OCI-LY7 (cell line): ENCODE measurements at regions not wholly inside any gene's neighbourhood (a gene's known extent, or its start where the extent isn't known, plus 50 kb on each side); places are given as distances from the start of the nearest gene placed in this dataset.

Experiments used
- BruUV-seq: library from RNA; stranded (reverse); fragments of 400-500 nt; replicated peaks from 2 replicates; lab custom pipeline; 2021; lab: Mats Ljungman, UMichigan
- CTCF ChIA-PET: fragments of 300-600 bp; sonication (Branson Sonifier 250); formaldehyde crosslinking; loops from one replicate; lab custom pipeline; 2022; ENCODE audit warnings: antibody characterized with exemption; ENCODE audit not compliant: unreplicated experiment; lab: Charles Lee
- POLR2A ChIA-PET: fragments of 300-600 bp; sonication (Branson Sonifier 250); formaldehyde crosslinking; loops from one replicate; lab custom pipeline; 2022; ENCODE audit warnings: antibody characterized with exemption; lab: Charles Lee
- DNase-seq: peaks from one replicate; pipeline ENCODE4 v3.0.0-alpha.2; 2015; ENCODE audit warnings: low spot score
- H2AFZ ChIP-seq: fragments of 200-600 bp; sonication (generic), shearing (Covaris generic); 2 replicates; pipeline ENCODE4 v1.6.1; 2014; ENCODE audit warnings: mild to moderate bottlenecking, antibody characterized with exemption, low read length, moderate library complexity
- H3K27ac ChIP-seq: fragments of 200-600 bp; sonication (generic); 2 replicates; pipeline ENCODE4 v1.5.1; 2014; ENCODE audit warnings: mixed run types, low read depth, mild to moderate bottlenecking, moderate library complexity, low read length, inconsistent platforms; ENCODE audit not compliant: poor library complexity, severe bottlenecking
- H3K36me3 ChIP-seq: fragments of 200-600 bp; sonication (generic); 2 replicates; pipeline ENCODE4 v1.6.1; 2014; ENCODE audit warnings: mild to moderate bottlenecking, antibody characterized with exemption, low read length, moderate library complexity, mixed read lengths; ENCODE audit not compliant: insufficient read depth
- H3K4me1 ChIP-seq: fragments of 200-600 bp; sonication (generic); 2 replicates; pipeline ENCODE4 v1.5.1; 2014; ENCODE audit warnings: mild to moderate bottlenecking, low read length; ENCODE audit not compliant: insufficient read depth, poor library complexity, severe bottlenecking
- H3K4me2 ChIP-seq: fragments of 200-600 bp; sonication (generic); 2 replicates; pipeline ENCODE4 v1.6.1; 2014; ENCODE audit warnings: mild to moderate bottlenecking, low read length
- H3K4me3 ChIP-seq: fragments of 200-600 bp; sonication (generic); 2 replicates; pipeline ENCODE4 v1.5.1; 2014; ENCODE audit warnings: mild to moderate bottlenecking, low read depth, low read length; ENCODE audit not compliant: poor library complexity, severe bottlenecking
- H3K79me2 ChIP-seq: fragments of 200-600 bp; sonication (generic); 2 replicates; pipeline ENCODE4 v1.6.1; 2016; ENCODE audit warnings: low read depth, mild to moderate bottlenecking, low read length, moderate library complexity, mixed read lengths; ENCODE audit not compliant: insufficient read depth
- H3K9me2 ChIP-seq: fragments of 200-600 bp; sonication (generic); 2 replicates; pipeline ENCODE4 v1.6.1; 2016; ENCODE audit warnings: mild to moderate bottlenecking, low read length, mixed read lengths; ENCODE audit not compliant: insufficient read depth
- H3K9me3 ChIP-seq: fragments of 200-600 bp; sonication (generic); 2 replicates; pipeline ENCODE4 v1.6.1; 2014; ENCODE audit warnings: mild to moderate bottlenecking, mixed run types, low read length, mixed read lengths
- H4K20me1 ChIP-seq: fragments of 200-600 bp; sonication (generic); 2 replicates; pipeline ENCODE4 v1.6.1; 2014; ENCODE audit warnings: mild to moderate bottlenecking, antibody characterized with exemption, low read length, moderate library complexity, mixed read lengths; ENCODE audit not compliant: insufficient read depth
- CTCF ChIP-seq: fragments of 200-600 bp; sonication (generic); conservative IDR thresholded peaks from 2 replicates; pipeline ENCODE4 v1.5.1; 2014; ENCODE audit warnings: mild to moderate bottlenecking, antibody characterized with exemption, low read length, moderate library complexity, mixed read lengths
- EZH2phosphoT487 ChIP-seq: fragments of 200-600 bp; sonication (generic); IDR thresholded peaks from 2 replicates; pipeline ENCODE4 v1.6.1; 2018; ENCODE audit warnings: low read depth, borderline replicate concordance, mild to moderate bottlenecking, mixed run types, antibody characterized with exemption, low read length, moderate library complexity, mixed read lengths
- intact Hi-C: fragments of 100-400 bp; cut with micrococcal nuclease; formaldehyde crosslinking; loops from one replicate; pipeline ENCODE4 v1.10.0; 2022; ENCODE audit not compliant: unreplicated experiment

GRCh38 chr3:144263706-144264105 lies 292.1 kb downstream of the DIPK2A start:
- ChIA-PET CTCF (no interaction called here), POLR2A (interaction anchor here (0.7 to 1.1 kb wide), 2 partner anchors 10 to 96 kb away, joined by 3 to 5 read pairs; no protein-coding TSS in a partner anchor)
- Histone ChIP-seq H2AFZ (no peak overlapping the region), H3K79me2 (no peaks in the 10 kb centered on the region), H3K9me3 (no peaks in the 10 kb centered on the region), H3K4me2 (no peak overlapping the region), H3K27ac (no peak overlapping the region), H3K36me3 (no peaks in the 10 kb centered on the region), H3K4me3 (no peak overlapping the region), H3K4me1 (no peaks in the 10 kb centered on the region), H3K9me2 (no peaks in the 10 kb centered on the region), H4K20me1 (no peaks in the 10 kb centered on the region)
- intact Hi-C loops: no loop called here
- DNase-seq: no peak
- TF ChIP-seq CTCF (no peak), EZH2phosphoT487 (no peak)
- BruUV-seq: no TSS peak

GRCh38 chr3:144264350-144264749 lies 292.7 kb downstream of the DIPK2A start:
- intact Hi-C loops: no loop called here
- Histone ChIP-seq H3K4me2 (no peak overlapping the region), H3K27ac (no peak overlapping the region), H2AFZ (no peak overlapping the region), H3K9me3 (no peaks in the 10 kb centered on the region), H4K20me1 (no peaks in the 10 kb centered on the region), H3K4me1 (no peaks in the 10 kb centered on the region), H3K4me3 (no peak overlapping the region), H3K36me3 (no peaks in the 10 kb centered on the region), H3K79me2 (no peaks in the 10 kb centered on the region), H3K9me2 (no peaks in the 10 kb centered on the region)
- no TSS peak for BruUV-seq
- CTCF ChIA-PET: no interaction called here
- POLR2A ChIA-PET: no interaction called here
- no peak for TF ChIP-seq CTCF
- TF ChIP-seq EZH2phosphoT487: no peak
- no peak for DNase-seq

GRCh38 chr3:144264794-144265193 lies 293.2 kb downstream of the DIPK2A start:
- Histone ChIP-seq H3K4me2 (no peak overlapping the region), H3K9me2 (no peaks in the 10 kb centered on the region), H3K4me1 (no peaks in the 10 kb centered on the region), H3K9me3 (no peaks in the 10 kb centered on the region), H2AFZ (no peak overlapping the region), H4K20me1 (no peaks in the 10 kb centered on the region), H3K27ac (no peak overlapping the region), H3K36me3 (no peaks in the 10 kb centered on the region), H3K4me3 (no peak overlapping the region), H3K79me2 (no peaks in the 10 kb centered on the region)
- no TSS peak for BruUV-seq
- ChIA-PET CTCF (no interaction called here), POLR2A (no interaction called here)
- DNase-seq: no peak
- intact Hi-C loops: no loop called here
- TF ChIP-seq EZH2phosphoT487 (no peak), CTCF (no peak)
